ENCODE measurements at regions not wholly inside any gene's neighbourhood (a gene's known extent, or its start where the extent isn't known, plus 50 kb on each side); places are given as distances from the start of the nearest gene placed in this dataset.
A peak's percentile ranks its signal among the peaks of the same experiment; 100 is the strongest.

- H3K36me3 ChIP-seq (ENCODE audit: control insufficient read depth in 2 of 4, insufficient read depth in 4 of 4, low read length in 3 of 4), result no peaks in the 10 kb centered on the region
- no peaks in the 10 kb centered on the region for H4K20me1 ChIP-seq (replicated peaks in 1 of 2; ENCODE audit: control insufficient read depth in 1 of 2, insufficient read depth in 2 of 2, low read length in 2 of 2)
- no peak overlapping the region for H3K18ac ChIP-seq (ENCODE audit: extremely low read depth, low read length)
- no peak overlapping the region for H3K4ac ChIP-seq (replicated peaks; ENCODE audit: insufficient read length, low read depth, low read length)
- no peaks in the 10 kb centered on the region for H3K23me2 ChIP-seq (ENCODE audit: low read depth, low read length)
- H3K56ac ChIP-seq (replicated peaks; ENCODE audit: insufficient read length, low read depth, low read length), result no peak overlapping the region
- H2AK5ac ChIP-seq (ENCODE audit: low read depth, low read length), result no peak overlapping the region
- no peaks in the 10 kb centered on the region; a peak in 1 of 4 replicates for H3K9me3 ChIP-seq (ENCODE audit: insufficient read depth in 2 of 2, low read depth in 1 of 2, low read length in 1 of 2)
- H3K79me2 ChIP-seq (ENCODE audit: control insufficient read depth in 1 of 2, insufficient read depth in 2 of 2, low read length in 2 of 2), result no peaks in the 10 kb centered on the region
- H3K4me3 ChIP-seq (ENCODE audit: extremely low read depth in 1 of 4, insufficient read depth in 2 of 4, low read depth in 3 of 4, low read length in 4 of 4), result no peak overlapping the region
- no peak overlapping the region for H2BK120ac ChIP-seq (replicated peaks; ENCODE audit: low read depth, low read length)
- WGBS, 2 experiments (ENCODE audit: extremely low coverage in 1 of 2, insufficient coverage in 1 of 2, insufficient read length in 1 of 2, insufficient replicate concordance in 2 of 2, low coverage in 1 of 2, low lambda C conversion rate in 2 of 2, missing lambda C conversion rate in 1 of 2), result 25% methylated on average over 5 of the region's 5 CpGs; no CpG with 5 or more reads in 1 of the 2 experiments
- no peak overlapping the region for H3K27ac ChIP-seq (ENCODE audit: low read depth, low read length)
- H2BK5ac ChIP-seq (ENCODE audit: low read depth, low read length), result no peak overlapping the region
- H4K5ac ChIP-seq (ENCODE audit: insufficient read length, low read depth, low read length), result no peak overlapping the region
- H4K91ac ChIP-seq (replicated peaks; ENCODE audit: insufficient read length, low read length), result no peak overlapping the region
- H3K79me1 ChIP-seq (ENCODE audit: low read depth, low read length), result no peaks in the 10 kb centered on the region
- H2BK15ac ChIP-seq (ENCODE audit: low read length), result no peak overlapping the region
- H3K23ac ChIP-seq (ENCODE audit: insufficient read length), result no peak overlapping the region
- H3K14ac ChIP-seq (ENCODE audit: insufficient read length), result no peak overlapping the region
- H2BK12ac ChIP-seq (ENCODE audit: low read depth, low read length), result no peak overlapping the region
- H3K27me3 ChIP-seq (replicated peaks in 1 of 4; ENCODE audit: control insufficient read depth in 3 of 4, extremely low read depth in 1 of 4, insufficient read depth in 3 of 4, low read length in 3 of 4), result no peaks in the 10 kb centered on the region
- no peak overlapping the region for H3K9ac ChIP-seq (replicated peaks in 1 of 4; ENCODE audit: extremely low read depth in 1 of 4, low read depth in 3 of 4, low read length in 3 of 4)
- no peak overlapping the region for H2BK20ac ChIP-seq (ENCODE audit: low read length)
- ChIA-PET POLR2A (ENCODE audit: partially characterized antibody) (interaction anchor here (1.7 kb wide), 1 partner anchor 9 kb away, joined by 6 read pairs; no protein-coding TSS in a partner anchor), CTCF (ENCODE audit: partially characterized antibody) (interaction anchor here (0.6 to 5.4 kb wide), 11 partner anchors 10 to 491 kb away, joined by 3 to 52 read pairs (median 14); no protein-coding TSS in a partner anchor)
- H4K8ac ChIP-seq (ENCODE audit: extremely low read depth, insufficient read depth, low read length), result peak overlapping the region; percentile 54; the same call in 1 of the 2 replicates
- H2AFZ ChIP-seq (ENCODE audit: low read length), result no peak overlapping the region; the same call in 1 of the 2 replicates
- DNase-seq (ENCODE audit: low read depth in 1 of 2, low spot score in 2 of 2) (peak; percentile 51 to 94), FAIRE-seq (peak; percentile 95)
- no peaks in the 10 kb centered on the region for H3K4me1 ChIP-seq (replicated peaks in 1 of 4; ENCODE audit: control insufficient read depth in 3 of 4, insufficient read depth in 4 of 4, low read length in 3 of 4)
- peak overlapping the region in 1 of 2 experiments; percentile 33; a peak in 2 of 4 replicates for H3K4me2 ChIP-seq (ENCODE audit: insufficient read depth in 1 of 2, low read depth in 2 of 2, low read length in 2 of 2)
- no peak for TF ChIP-seq KDM1A (IDR thresholded peaks at IDR 0.05; ENCODE audit: borderline replicate concordance, low read length)
- no peak for TF ChIP-seq RXRA (IDR thresholded peaks at IDR 0.05; ENCODE audit: insufficient read depth, low read depth, low read length)
- no peak for TF ChIP-seq KDM4A (IDR thresholded peaks at IDR 0.05; ENCODE audit: low read depth, low read length, severe bottlenecking)
- no peak for TF ChIP-seq POLR2AphosphoS5 (IDR thresholded peaks at IDR 0.05; ENCODE audit: low read depth, low read length)
- TF ChIP-seq CTCF (IDR thresholded peaks at IDR 0.05; ENCODE audit: control extremely low read depth in 1 of 3, insufficient read depth in 1 of 3, low read depth in 1 of 3, low read length in 3 of 3), result peak; percentile 90 to 96 (median 93)
- no peak for TF ChIP-seq SAP30 (IDR thresholded peaks at IDR 0.05; ENCODE audit: insufficient read depth, insufficient replicate concordance, low read length)
- TF ChIP-seq SIX5 (IDR thresholded peaks at IDR 0.05; ENCODE audit: low read depth, low read length), result no peak
- TF ChIP-seq SP4 (IDR thresholded peaks at IDR 0.05; ENCODE audit: low read length), result no peak
- peak; percentile 95 to 97 for TF ChIP-seq RAD21 (IDR thresholded peaks at IDR 0.05 in 1 of 2, conservative IDR thresholded peaks at IDR 0.05 in 1 of 2; ENCODE audit: low read depth in 2 of 2, low read length in 2 of 2)
- TF ChIP-seq CEBPB (IDR thresholded peaks at IDR 0.05; ENCODE audit: low read depth, low read length), result no peak
Measured at GRCh38 chr12:9331218-9331626, 123.0 kb upstream of the PZP start.
